ENCODE measurements at regions not wholly inside any gene's neighbourhood (a gene's known extent, or its start where the extent isn't known, plus 50 kb on each side); places are given as distances from the start of the nearest gene placed in this dataset.
"Not testable (repeated sequence)": the region's sequence is repeated elsewhere in the genome, so short reads cannot be mapped to it uniquely, and the experiment has no call there.

- TF ChIP-seq POLR2A (IDR thresholded peaks at IDR 0.05; ENCODE audit: low read depth, low read length): no peak
- no peak for DNase-seq (ENCODE audit: insufficient read length, low spot score)
- no peak for FAIRE-seq
Measured at GRCh38 chr14:22282949-22283348, 306.1 kb downstream of the DAD1 start.

GRCh38 chr14:22282417-22282816, 306.6 kb downstream of the DAD1 start:
- DNase-seq (ENCODE audit: insufficient read length, low spot score) (no peak), FAIRE-seq (no peak)
- TF ChIP-seq POLR2A (IDR thresholded peaks at IDR 0.05; ENCODE audit: low read depth, low read length): no peak

GRCh38 chr14:22281447-22281874, 307.6 kb downstream of the DAD1 start:
- not testable (repeated sequence) for DNase-seq (ENCODE audit: insufficient read length, low spot score); FAIRE-seq

GRCh38 chr14:22280497-22281316, 308.3 kb downstream of the DAD1 start:
- no peak for FAIRE-seq

GRCh38 chr14:22276913-22277816, 311.9 kb downstream of the DAD1 start:
- TF ChIP-seq POLR2A (IDR thresholded peaks at IDR 0.05; ENCODE audit: low read depth, low read length): no peak
- FAIRE-seq: no peak
- no peak for DNase-seq (ENCODE audit: insufficient read length, low spot score)

More at GRCh38 chr14:22280497-22281316, 308.3 kb downstream of the DAD1 start:
- no peak for DNase-seq (ENCODE audit: insufficient read length, low spot score)
- no peak for TF ChIP-seq POLR2A (IDR thresholded peaks at IDR 0.05; ENCODE audit: low read depth, low read length)

GRCh38 chr14:22271838-22272799, 316.9 kb downstream of the DAD1 start:
- DNase-seq (ENCODE audit: insufficient read length, low spot score) (no peak), FAIRE-seq (no peak)
- TF ChIP-seq POLR2A (IDR thresholded peaks at IDR 0.05; ENCODE audit: low read depth, low read length): no peak

- DNase-seq (ENCODE audit: insufficient read length, low spot score) (no peak), FAIRE-seq (no peak)
- TF ChIP-seq POLR2A (IDR thresholded peaks at IDR 0.05; ENCODE audit: low read depth, low read length): no peak
Measured at GRCh38 chr14:22268875-22269274, 320.1 kb downstream of the DAD1 start.

GRCh38 chr14:22266683-22267082, 322.3 kb downstream of the DAD1 start:
- no peak for TF ChIP-seq POLR2A (IDR thresholded peaks at IDR 0.05; ENCODE audit: low read depth, low read length)
- FAIRE-seq (no peak), DNase-seq (ENCODE audit: insufficient read length, low spot score) (no peak)

GRCh38 chr14:22266142-22266442, 322.9 kb downstream of the DAD1 start:
- no peak for TF ChIP-seq POLR2A (IDR thresholded peaks at IDR 0.05; ENCODE audit: low read depth, low read length)
- no peak for DNase-seq (ENCODE audit: insufficient read length, low spot score)
- no peak for FAIRE-seq

- no peak for FAIRE-seq
- DNase-seq (ENCODE audit: insufficient read length, low spot score): no peak
- no peak for TF ChIP-seq POLR2A (IDR thresholded peaks at IDR 0.05; ENCODE audit: low read depth, low read length)
Measured at GRCh38 chr14:22265319-22266141, 323.5 kb downstream of the DAD1 start.

GRCh38 chr14:22264759-22265158, 324.3 kb downstream of the DAD1 start:
- TF ChIP-seq POLR2A (IDR thresholded peaks at IDR 0.05; ENCODE audit: low read depth, low read length): no peak
- FAIRE-seq: no peak
- no peak for DNase-seq (ENCODE audit: insufficient read length, low spot score)

- no peak for TF ChIP-seq POLR2A (IDR thresholded peaks at IDR 0.05; ENCODE audit: low read depth, low read length)
- FAIRE-seq: no peak
- no peak for DNase-seq (ENCODE audit: insufficient read length, low spot score)
Measured at GRCh38 chr14:22263961-22264360, 325.1 kb downstream of the DAD1 start.

GRCh38 chr14:22262881-22263280, 326.1 kb downstream of the DAD1 start:
- no peak for DNase-seq (ENCODE audit: insufficient read length, low spot score)
- no peak for TF ChIP-seq POLR2A (IDR thresholded peaks at IDR 0.05; ENCODE audit: low read depth, low read length)
- no peak for FAIRE-seq
